ENCODE measurements at regions not wholly inside any gene's neighbourhood (a gene's known extent, or its start where the extent isn't known, plus 50 kb on each side); places are given as distances from the start of the nearest gene placed in this dataset.

DNA sequence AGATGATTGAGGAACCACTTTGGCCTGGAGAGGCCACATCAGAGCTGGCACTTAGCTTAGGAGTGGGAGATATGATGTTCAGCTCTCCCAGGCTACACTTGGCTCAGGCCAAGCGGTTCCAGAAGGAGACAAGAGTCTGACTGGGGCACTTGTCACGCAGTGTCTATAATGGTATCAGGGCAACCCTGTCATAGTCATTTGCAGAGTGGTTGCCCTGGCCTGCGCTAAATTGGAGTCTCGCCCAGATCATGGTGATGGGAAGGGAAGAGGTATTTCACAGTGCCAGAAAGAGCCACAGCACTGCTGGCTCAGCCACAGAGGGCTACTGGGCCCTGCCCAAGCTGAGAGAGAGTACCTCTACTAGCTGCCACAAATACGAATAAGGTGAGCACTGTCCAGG, 186.9 kb upstream of the CRBN start:
- TF ChIP-seq, protein P1, sequence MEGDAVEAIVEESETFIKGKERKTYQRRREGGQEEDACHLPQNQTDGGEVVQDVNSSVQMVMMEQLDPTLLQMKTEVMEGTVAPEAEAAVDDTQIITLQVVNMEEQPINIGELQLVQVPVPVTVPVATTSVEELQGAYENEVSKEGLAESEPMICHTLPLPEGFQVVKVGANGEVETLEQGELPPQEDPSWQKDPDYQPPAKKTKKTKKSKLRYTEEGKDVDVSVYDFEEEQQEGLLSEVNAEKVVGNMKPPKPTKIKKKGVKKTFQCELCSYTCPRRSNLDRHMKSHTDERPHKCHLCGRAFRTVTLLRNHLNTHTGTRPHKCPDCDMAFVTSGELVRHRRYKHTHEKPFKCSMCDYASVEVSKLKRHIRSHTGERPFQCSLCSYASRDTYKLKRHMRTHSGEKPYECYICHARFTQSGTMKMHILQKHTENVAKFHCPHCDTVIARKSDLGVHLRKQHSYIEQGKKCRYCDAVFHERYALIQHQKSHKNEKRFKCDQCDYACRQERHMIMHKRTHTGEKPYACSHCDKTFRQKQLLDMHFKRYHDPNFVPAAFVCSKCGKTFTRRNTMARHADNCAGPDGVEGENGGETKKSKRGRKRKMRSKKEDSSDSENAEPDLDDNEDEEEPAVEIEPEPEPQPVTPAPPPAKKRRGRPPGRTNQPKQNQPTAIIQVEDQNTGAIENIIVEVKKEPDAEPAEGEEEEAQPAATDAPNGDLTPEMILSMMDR (IDR thresholded peaks at IDR 0.05): no peak
- no peak for TF ChIP-seq EZH2 (IDR thresholded peaks at IDR 0.05; ENCODE audit: borderline replicate concordance, insufficient read depth, low read depth, low read length, poor library complexity, severe bottlenecking)

Data from B cell (primary cell).